Fibroblast of skin of abdomen (primary cell): ENCODE measurements at regions not wholly inside any gene's neighbourhood (a gene's known extent, or its start where the extent isn't known, plus 50 kb on each side); places are given as distances from the start of the nearest gene placed in this dataset.
"Not testable (repeated sequence)": the region's sequence is repeated elsewhere in the genome, so short reads cannot be mapped to it uniquely, and the experiment has no call there.

Source experiments
- DNase-seq: peaks from one replicate; pipeline ENCODE4 v3.0.0-alpha.2; 2013

GRCh38 chr3:80445641-80446040 is 677.8 kb upstream of the ROBO1 start:
- DNase-seq = no peak

- DNase-seq = no peak
Measured at GRCh38 chr3:80445053-80445452, 677.3 kb upstream of the ROBO1 start.

GRCh38 chr3:80439490-80439889 is 671.7 kb upstream of the ROBO1 start:
- DNase-seq = no peak

GRCh38 chr3:80434366-80434765 is 666.6 kb upstream of the ROBO1 start:
- no peak for DNase-seq

GRCh38 chr3:80424951-80425350 is 657.2 kb upstream of the ROBO1 start:
- DNase-seq = no peak

GRCh38 chr3:80408030-80408721 is 640.4 kb upstream of the ROBO1 start:
- DNase-seq = no peak

- no peak for DNase-seq
Measured at GRCh38 chr3:80405618-80406017, 637.8 kb upstream of the ROBO1 start.

- DNase-seq = no peak
Measured at GRCh38 chr3:80395023-80395422, 627.2 kb upstream of the ROBO1 start.

- no peak for DNase-seq
Measured at GRCh38 chr3:80391573-80391972, 623.8 kb upstream of the ROBO1 start.

GRCh38 chr3:80384811-80385210 is 617.0 kb upstream of the ROBO1 start:
- no peak for DNase-seq

- DNase-seq = no peak
Measured at GRCh38 chr3:80374423-80374822, 606.6 kb upstream of the ROBO1 start.

- DNase-seq = no peak
Measured at GRCh38 chr3:80368616-80369015, 600.8 kb upstream of the ROBO1 start.

- DNase-seq = no peak
Measured at GRCh38 chr3:80366808-80367548, 599.2 kb upstream of the ROBO1 start.

GRCh38 chr3:80357761-80358160 is 590.0 kb upstream of the ROBO1 start:
- no peak for DNase-seq

- DNase-seq = no peak
Measured at GRCh38 chr3:80355144-80355543, 587.3 kb upstream of the ROBO1 start.

- no peak for DNase-seq
Measured at GRCh38 chr3:80351201-80351600, 583.4 kb upstream of the ROBO1 start.

GRCh38 chr3:80350771-80351170 is 583.0 kb upstream of the ROBO1 start:
- no peak for DNase-seq

- DNase-seq = peak; percentile 1
Measured at GRCh38 chr3:80338366-80338765, 570.6 kb upstream of the ROBO1 start.

GRCh38 chr3:80334534-80334933 is 566.7 kb upstream of the ROBO1 start:
- DNase-seq = no peak

GRCh38 chr3:80331494-80332170 is 563.8 kb upstream of the ROBO1 start:
- no peak for DNase-seq

- DNase-seq = not testable (repeated sequence)
Measured at GRCh38 chr3:80314541-80314940, 546.7 kb upstream of the ROBO1 start.

- no peak for DNase-seq
Measured at GRCh38 chr3:80308637-80309036, 540.8 kb upstream of the ROBO1 start.

- no peak for DNase-seq
Measured at GRCh38 chr3:80307844-80308243, 540.0 kb upstream of the ROBO1 start.

GRCh38 chr3:80297720-80298119 is 529.9 kb upstream of the ROBO1 start:
- no peak for DNase-seq
